ENCODE measurements at regions not wholly inside any gene's neighbourhood (a gene's known extent, or its start where the extent isn't known, plus 50 kb on each side); places are given as distances from the start of the nearest gene placed in this dataset.
"Not testable (repeated sequence)": the region's sequence is repeated elsewhere in the genome, so short reads cannot be mapped to it uniquely, and the experiment has no call there.

DNA sequence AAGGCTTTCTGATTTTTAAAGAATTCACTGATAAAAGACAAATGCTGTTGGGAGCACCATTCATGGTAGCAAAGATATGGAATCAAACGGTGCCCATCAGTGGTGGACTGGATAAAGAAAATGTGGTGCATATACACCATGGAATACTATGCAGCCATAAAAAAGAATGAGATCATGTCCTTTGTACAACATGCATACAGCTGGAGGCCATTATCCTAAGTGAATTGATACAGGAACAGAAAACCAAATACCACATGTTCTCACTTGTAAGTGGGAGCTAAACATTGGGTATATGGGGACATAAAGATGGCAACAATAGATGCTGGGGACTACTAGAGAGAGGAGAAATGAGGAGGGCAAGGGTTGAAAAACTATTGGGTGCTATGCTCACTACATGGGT, 68.8 kb upstream of the MPP7 start:
- TF ChIP-seq, protein P1, sequence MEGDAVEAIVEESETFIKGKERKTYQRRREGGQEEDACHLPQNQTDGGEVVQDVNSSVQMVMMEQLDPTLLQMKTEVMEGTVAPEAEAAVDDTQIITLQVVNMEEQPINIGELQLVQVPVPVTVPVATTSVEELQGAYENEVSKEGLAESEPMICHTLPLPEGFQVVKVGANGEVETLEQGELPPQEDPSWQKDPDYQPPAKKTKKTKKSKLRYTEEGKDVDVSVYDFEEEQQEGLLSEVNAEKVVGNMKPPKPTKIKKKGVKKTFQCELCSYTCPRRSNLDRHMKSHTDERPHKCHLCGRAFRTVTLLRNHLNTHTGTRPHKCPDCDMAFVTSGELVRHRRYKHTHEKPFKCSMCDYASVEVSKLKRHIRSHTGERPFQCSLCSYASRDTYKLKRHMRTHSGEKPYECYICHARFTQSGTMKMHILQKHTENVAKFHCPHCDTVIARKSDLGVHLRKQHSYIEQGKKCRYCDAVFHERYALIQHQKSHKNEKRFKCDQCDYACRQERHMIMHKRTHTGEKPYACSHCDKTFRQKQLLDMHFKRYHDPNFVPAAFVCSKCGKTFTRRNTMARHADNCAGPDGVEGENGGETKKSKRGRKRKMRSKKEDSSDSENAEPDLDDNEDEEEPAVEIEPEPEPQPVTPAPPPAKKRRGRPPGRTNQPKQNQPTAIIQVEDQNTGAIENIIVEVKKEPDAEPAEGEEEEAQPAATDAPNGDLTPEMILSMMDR (IDR thresholded peaks at IDR 0.05), result not testable (repeated sequence)
- TF ChIP-seq POLR2A (IDR thresholded peaks at IDR 0.05), result not testable (repeated sequence)

Measured in body of pancreas (tissue), 4 donors.